HepG2 (cell line): ENCODE measurements at regions not wholly inside any gene's neighbourhood (a gene's known extent, or its start where the extent isn't known, plus 50 kb on each side); places are given as distances from the start of the nearest gene placed in this dataset.

Source experiments
- MED8 ChIP-seq: sonication (generic); formaldehyde crosslinking; IDR thresholded peaks from 2 replicates; pipeline ENCODE4 v1.8.1; 2023; ENCODE audit warnings: mild to moderate bottlenecking, missing genetic modification reagents; ENCODE audit not compliant: insufficient replicate concordance
- ZBTB1 ChIP-seq: sonication (generic); formaldehyde crosslinking; IDR thresholded peaks from 2 replicates; pipeline ENCODE4 v1.4.0; 2020; ENCODE audit warnings: missing genetic modification reagents, borderline replicate concordance

GRCh38 chr5:174649391-174649790 is 75.0 kb upstream of the MSX2 start:
- no peak for TF ChIP-seq ZBTB1
- no peak for TF ChIP-seq MED8 (CRISPR knock-in tag)
